ENCODE measurements at regions not wholly inside any gene's neighbourhood (a gene's known extent, or its start where the extent isn't known, plus 50 kb on each side); places are given as distances from the start of the nearest gene placed in this dataset.

DNA sequence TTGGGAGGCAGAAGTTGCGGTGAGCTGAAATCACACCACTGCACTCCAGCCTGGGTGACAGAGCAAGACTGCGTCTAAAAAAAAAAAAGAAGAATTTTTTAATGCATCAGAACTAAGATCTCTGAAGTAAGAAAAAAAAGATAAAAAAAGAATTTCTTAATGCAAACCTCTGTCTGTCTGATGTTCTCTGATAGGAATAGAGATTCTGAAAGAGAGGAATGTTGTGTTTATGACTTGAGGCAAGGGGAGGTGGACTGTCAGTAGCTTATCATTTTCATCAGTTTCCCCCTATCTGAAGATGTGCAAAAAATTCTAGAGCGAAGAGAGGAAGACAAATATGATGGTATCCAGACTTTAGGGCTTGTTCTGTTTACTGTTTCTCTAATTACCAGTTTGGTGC, 121.5 kb downstream of the SEC23IP start:
- no peak overlapping the region for H2BK12ac ChIP-seq (ENCODE audit: low read length)
- H3K36me3 ChIP-seq (replicated peaks in 1 of 2; ENCODE audit: control insufficient read depth in 2 of 2, insufficient read depth in 2 of 2, low read length in 2 of 2) = no peaks in the 10 kb centered on the region
- no peak overlapping the region for H3K14ac ChIP-seq (ENCODE audit: low read length)
- no peak overlapping the region for H2BK15ac ChIP-seq (ENCODE audit: low read length)
- no peak for DNase-seq (ENCODE audit: low spot score)
- H3K4ac ChIP-seq (ENCODE audit: low read length) = no peak overlapping the region
- no CpG with 5 or more reads among the region's 3 CpGs for WGBS, 2 donors (ENCODE audit: extremely low coverage in 2 of 2, insufficient read length in 2 of 2, insufficient replicate concordance in 1 of 2)
- H2AFZ ChIP-seq (ENCODE audit: low read length) = no peak overlapping the region
- no peaks in the 10 kb centered on the region for H3K9me3 ChIP-seq (replicated peaks in 1 of 2; ENCODE audit: control insufficient read depth in 2 of 2, insufficient read depth in 1 of 2, low read depth in 1 of 2, low read length in 2 of 2)
- no peak overlapping the region for H3K18ac ChIP-seq (ENCODE audit: low read length)
- H3K27ac ChIP-seq (replicated peaks; ENCODE audit: low read length) = no peak overlapping the region
- H2BK120ac ChIP-seq (ENCODE audit: low read depth, low read length) = no peak overlapping the region
- no peaks in the 10 kb centered on the region for H3K79me1 ChIP-seq (ENCODE audit: low read depth, low read length)
- no peak overlapping the region for H3K4me2 ChIP-seq (ENCODE audit: insufficient read depth, low read length, poor library complexity, severe bottlenecking)
- H2BK5ac ChIP-seq (ENCODE audit: low read length) = no peak overlapping the region
- no peak overlapping the region for H3K23ac ChIP-seq (ENCODE audit: low read depth, low read length, poor library complexity)
- H4K91ac ChIP-seq (ENCODE audit: low read depth, low read length, poor library complexity) = no peak overlapping the region
- peaks cover 0 to 8% of the 10 kb centered on the region in 2 donors for H3K4me1 ChIP-seq (ENCODE audit: control insufficient read depth in 2 of 2, insufficient read depth in 1 of 2, low read depth in 1 of 2, low read length in 2 of 2)
- H4K8ac ChIP-seq (ENCODE audit: low read depth, low read length) = no peak overlapping the region
- H2AK5ac ChIP-seq (ENCODE audit: low read depth, low read length) = no peak overlapping the region
- H3K4me3 ChIP-seq (ENCODE audit: low read length in 2 of 2) = no peak overlapping the region
- H3K27me3 ChIP-seq (ENCODE audit: control insufficient read depth in 3 of 3, insufficient read depth in 3 of 3, low read depth in 1 of 3, low read length in 3 of 3) = peaks cover 0 to 3% (median 0%) of the 10 kb centered on the region in 3 experiments
- no peak overlapping the region for H3K9ac ChIP-seq (ENCODE audit: low read depth, low read length, poor library complexity)

GRCh38 chr10:120015064-120015463, 122.5 kb downstream of the SEC23IP start:
- Histone ChIP-seq H2BK120ac (ENCODE audit: low read depth, low read length) (no peak overlapping the region), H3K14ac (ENCODE audit: low read length) (no peak overlapping the region), H3K27me3 (ENCODE audit: control insufficient read depth in 3 of 3, insufficient read depth in 3 of 3, low read depth in 1 of 3, low read length in 3 of 3) (peaks cover 0 to 3% (median 0%) of the 10 kb centered on the region in 3 experiments), H3K9me3 (replicated peaks in 1 of 2; ENCODE audit: control insufficient read depth in 2 of 2, insufficient read depth in 1 of 2, low read depth in 1 of 2, low read length in 2 of 2) (no peaks in the 10 kb centered on the region), H3K4ac (ENCODE audit: low read length) (no peak overlapping the region), H2AK5ac (ENCODE audit: low read depth, low read length) (no peak overlapping the region), H3K9ac (ENCODE audit: low read depth, low read length, poor library complexity) (no peak overlapping the region), H3K79me1 (ENCODE audit: low read depth, low read length) (no peaks in the 10 kb centered on the region), H3K4me2 (ENCODE audit: insufficient read depth, low read length, poor library complexity, severe bottlenecking) (no peak overlapping the region), H2BK15ac (ENCODE audit: low read length) (no peak overlapping the region), H4K8ac (ENCODE audit: low read depth, low read length) (no peak overlapping the region), H4K91ac (ENCODE audit: low read depth, low read length, poor library complexity) (no peak overlapping the region), H3K36me3 (replicated peaks in 1 of 2; ENCODE audit: control insufficient read depth in 2 of 2, insufficient read depth in 2 of 2, low read length in 2 of 2) (no peaks in the 10 kb centered on the region), H2BK5ac (ENCODE audit: low read length) (no peak overlapping the region), H3K4me1 (ENCODE audit: control insufficient read depth in 2 of 2, insufficient read depth in 1 of 2, low read depth in 1 of 2, low read length in 2 of 2) (peaks cover 0 to 4% of the 10 kb centered on the region in 2 donors), H2BK12ac (ENCODE audit: low read length) (no peak overlapping the region), H3K4me3 (ENCODE audit: low read length in 2 of 2) (no peak overlapping the region), H3K18ac (ENCODE audit: low read length) (no peak overlapping the region), H2AFZ (ENCODE audit: low read length) (no peak overlapping the region), H3K23ac (ENCODE audit: low read depth, low read length, poor library complexity) (no peak overlapping the region), H3K27ac (replicated peaks; ENCODE audit: low read length) (no peak overlapping the region)
- no CpG with 5 or more reads among the region's 5 CpGs for WGBS, 2 donors (ENCODE audit: extremely low coverage in 2 of 2, insufficient read length in 2 of 2, insufficient replicate concordance in 1 of 2)
- DNase-seq (ENCODE audit: low spot score) = no peak

- no peak overlapping the region for H2AFZ ChIP-seq (ENCODE audit: low read length)
- H2BK5ac ChIP-seq (ENCODE audit: low read length) = no peak overlapping the region
- no peak overlapping the region for H3K14ac ChIP-seq (ENCODE audit: low read length)
- no peak overlapping the region for H3K4ac ChIP-seq (ENCODE audit: low read length)
- H3K36me3 ChIP-seq (replicated peaks in 1 of 2; ENCODE audit: control insufficient read depth in 2 of 2, insufficient read depth in 2 of 2, low read length in 2 of 2) = no peaks in the 10 kb centered on the region
- DNase-seq (ENCODE audit: low spot score) = no peak
- H3K4me2 ChIP-seq (ENCODE audit: insufficient read depth, low read length, poor library complexity, severe bottlenecking) = no peak overlapping the region
- no peak overlapping the region for H3K18ac ChIP-seq (ENCODE audit: low read length)
- H3K4me1 ChIP-seq (ENCODE audit: control insufficient read depth in 2 of 2, insufficient read depth in 1 of 2, low read depth in 1 of 2, low read length in 2 of 2) = no peaks in the 10 kb centered on the region
- no peak overlapping the region for H2BK120ac ChIP-seq (ENCODE audit: low read depth, low read length)
- no peak overlapping the region for H4K91ac ChIP-seq (ENCODE audit: low read depth, low read length, poor library complexity)
- H3K4me3 ChIP-seq (ENCODE audit: low read length in 2 of 2) = no peak overlapping the region
- no peaks in the 10 kb centered on the region for H3K79me1 ChIP-seq (ENCODE audit: low read depth, low read length)
- no peak overlapping the region for H4K8ac ChIP-seq (ENCODE audit: low read depth, low read length)
- no peak overlapping the region for H2BK15ac ChIP-seq (ENCODE audit: low read length)
- H3K9ac ChIP-seq (ENCODE audit: low read depth, low read length, poor library complexity) = no peak overlapping the region
- no peaks in the 10 kb centered on the region for H3K27me3 ChIP-seq (ENCODE audit: control insufficient read depth in 3 of 3, insufficient read depth in 3 of 3, low read depth in 1 of 3, low read length in 3 of 3)
- no peaks in the 10 kb centered on the region for H3K9me3 ChIP-seq (replicated peaks in 1 of 2; ENCODE audit: control insufficient read depth in 2 of 2, insufficient read depth in 1 of 2, low read depth in 1 of 2, low read length in 2 of 2)
- no peak overlapping the region for H3K23ac ChIP-seq (ENCODE audit: low read depth, low read length, poor library complexity)
- H2AK5ac ChIP-seq (ENCODE audit: low read depth, low read length) = no peak overlapping the region
- no peak overlapping the region for H3K27ac ChIP-seq (replicated peaks; ENCODE audit: low read length)
- no CpG with 5 or more reads among the region's 1 CpG for WGBS, 2 donors (ENCODE audit: extremely low coverage in 2 of 2, insufficient read length in 2 of 2, insufficient replicate concordance in 1 of 2)
- H2BK12ac ChIP-seq (ENCODE audit: low read length) = no peak overlapping the region
These were observed 124.4 kb downstream of the SEC23IP start for GRCh38 chr10:120016906-120017305.

DNA sequence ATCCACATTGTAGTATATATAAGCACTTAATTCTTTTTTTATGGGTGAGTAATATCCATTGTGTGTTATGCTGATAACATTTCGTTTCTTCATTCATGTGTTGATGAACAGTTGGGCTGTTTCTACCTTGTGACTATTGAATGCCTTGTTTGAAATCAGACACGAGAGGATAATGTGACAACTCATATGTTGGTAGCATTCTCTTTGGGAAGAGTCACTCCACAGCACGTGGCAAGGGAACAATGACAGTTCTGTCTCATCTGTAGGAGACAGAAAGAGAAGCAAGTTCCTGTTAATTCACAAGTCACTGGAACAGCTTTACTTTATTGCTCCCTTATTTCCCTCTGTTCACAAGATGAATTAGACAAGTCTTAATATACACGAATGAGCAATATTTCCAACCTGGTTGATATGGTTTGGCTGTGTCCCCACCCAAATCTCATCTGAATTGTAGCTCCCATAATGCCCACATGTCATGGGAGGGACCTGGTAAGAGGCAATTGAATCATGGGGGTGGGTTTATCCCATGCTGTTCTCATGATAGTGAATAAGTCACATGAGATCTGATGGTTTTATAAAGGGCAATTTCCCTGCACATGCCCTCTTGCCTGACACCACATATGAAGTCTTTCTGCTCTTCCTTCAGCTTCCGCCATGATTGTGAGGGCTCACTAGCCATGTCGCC, 125.3 kb downstream of the SEC23IP start:
- Histone ChIP-seq H2BK12ac (ENCODE audit: low read length) (no peak overlapping the region), H3K79me1 (ENCODE audit: low read depth, low read length) (no peaks in the 10 kb centered on the region), H3K9ac (ENCODE audit: low read depth, low read length, poor library complexity) (no peak overlapping the region), H4K8ac (ENCODE audit: low read depth, low read length) (no peak overlapping the region), H3K27ac (replicated peaks; ENCODE audit: low read length) (no peak overlapping the region), H3K36me3 (replicated peaks in 1 of 2; ENCODE audit: control insufficient read depth in 2 of 2, insufficient read depth in 2 of 2, low read length in 2 of 2) (no peaks in the 10 kb centered on the region), H3K9me3 (replicated peaks in 1 of 2; ENCODE audit: control insufficient read depth in 2 of 2, insufficient read depth in 1 of 2, low read depth in 1 of 2, low read length in 2 of 2) (no peaks in the 10 kb centered on the region), H3K4me1 (ENCODE audit: control insufficient read depth in 2 of 2, insufficient read depth in 1 of 2, low read depth in 1 of 2, low read length in 2 of 2) (no peaks in the 10 kb centered on the region), H3K23ac (ENCODE audit: low read depth, low read length, poor library complexity) (no peak overlapping the region), H2AK5ac (ENCODE audit: low read depth, low read length) (no peak overlapping the region), H3K14ac (ENCODE audit: low read length) (no peak overlapping the region), H3K27me3 (ENCODE audit: control insufficient read depth in 3 of 3, insufficient read depth in 3 of 3, low read depth in 1 of 3, low read length in 3 of 3) (no peaks in the 10 kb centered on the region), H2BK15ac (ENCODE audit: low read length) (no peak overlapping the region), H2AFZ (ENCODE audit: low read length) (no peak overlapping the region), H3K4ac (ENCODE audit: low read length) (no peak overlapping the region), H3K18ac (ENCODE audit: low read length) (no peak overlapping the region), H3K4me2 (ENCODE audit: insufficient read depth, low read length, poor library complexity, severe bottlenecking) (no peak overlapping the region), H2BK120ac (ENCODE audit: low read depth, low read length) (no peak overlapping the region), H2BK5ac (ENCODE audit: low read length) (no peak overlapping the region), H4K91ac (ENCODE audit: low read depth, low read length, poor library complexity) (no peak overlapping the region), H3K4me3 (ENCODE audit: low read length in 2 of 2) (no peak overlapping the region)
- WGBS, 2 donors (ENCODE audit: extremely low coverage in 2 of 2, insufficient read length in 2 of 2, insufficient replicate concordance in 1 of 2) = no CpG with 5 or more reads among the region's 6 CpGs
- no peak for DNase-seq (ENCODE audit: low spot score)
